ENCODE measurements at regions not wholly inside any gene's neighbourhood (a gene's known extent, or its start where the extent isn't known, plus 50 kb on each side); places are given as distances from the start of the nearest gene placed in this dataset.
A peak's percentile ranks its signal among the peaks of the same experiment; 100 is the strongest.

- H3K27ac ChIP-seq, result no peak overlapping the region
- ChIA-PET POLR2A (ENCODE audit: low non-redundant PET) (no interaction called here), CTCF (no interaction called here)
- TF ChIP-seq CTCF (conservative IDR thresholded peaks at IDR 0.05; ENCODE audit: low read depth), result no peak
- no peak for DNase-seq (ENCODE audit: low spot score)
Measured at GRCh38 chr5:89777758-89778157, 631.8 kb downstream of the CETN3 start.

DNA sequence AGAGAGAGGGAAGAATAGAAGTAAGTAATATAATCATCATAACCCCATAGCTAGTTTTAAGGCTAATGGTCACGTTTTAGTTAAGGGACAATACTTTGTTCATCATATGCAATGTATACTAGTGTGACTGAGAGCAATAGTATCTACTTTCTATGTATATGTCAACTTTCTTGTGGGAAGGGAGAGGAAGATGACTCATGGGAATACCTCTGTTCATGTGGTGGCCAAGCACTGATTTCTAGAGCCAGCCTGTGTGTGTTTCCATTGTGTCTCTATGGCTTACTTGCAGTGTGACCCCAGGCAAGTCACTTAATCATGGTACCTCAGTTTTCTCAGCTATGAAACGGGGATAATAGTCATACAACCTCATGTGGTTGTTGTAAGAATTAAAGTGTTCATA, 639.6 kb downstream of the CETN3 start:
- peak; percentile 3 for DNase-seq (ENCODE audit: low spot score)
- TF ChIP-seq CTCF (conservative IDR thresholded peaks at IDR 0.05; ENCODE audit: low read depth), result no peak
- H3K27ac ChIP-seq, result no peak overlapping the region
- CTCF ChIA-PET, result interaction anchor here (0.5 kb wide), 1 partner anchor 314 kb away, joined by 3 read pairs; no protein-coding TSS in a partner anchor
- POLR2A ChIA-PET (ENCODE audit: low non-redundant PET), result no interaction called here

DNA sequence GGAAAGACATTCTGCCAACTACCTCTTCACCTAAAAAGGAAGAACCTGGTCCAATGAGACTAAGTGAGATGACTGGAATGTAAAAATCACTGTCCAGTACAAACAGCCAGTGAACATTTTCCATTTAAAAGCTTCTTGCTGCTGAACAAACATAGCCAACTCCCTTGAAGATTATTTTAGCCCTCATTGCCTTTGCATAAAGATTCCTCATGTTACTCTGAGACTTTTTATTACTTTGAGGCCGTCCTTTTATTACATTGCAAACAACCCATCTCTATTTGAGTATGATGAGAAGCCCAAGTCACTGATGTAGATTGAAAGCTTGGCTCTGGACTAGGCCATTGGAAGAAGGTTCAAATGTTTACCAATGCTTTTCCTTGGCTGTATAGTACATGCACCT, 649.8 kb downstream of the CETN3 start:
- CTCF ChIA-PET, result no interaction called here
- H3K27ac ChIP-seq, result no peak overlapping the region
- no peak for DNase-seq (ENCODE audit: low spot score)
- POLR2A ChIA-PET (ENCODE audit: low non-redundant PET), result no interaction called here
- TF ChIP-seq CTCF (conservative IDR thresholded peaks at IDR 0.05; ENCODE audit: low read depth), result no peak

- DNase-seq (ENCODE audit: low spot score), result no peak
- ChIA-PET CTCF (interaction anchor here (0.6 kb wide), 1 partner anchor 586 kb away, joined by 3 read pairs; no protein-coding TSS in a partner anchor), POLR2A (ENCODE audit: low non-redundant PET) (no interaction called here)
- no peak overlapping the region for H3K27ac ChIP-seq
- TF ChIP-seq CTCF (conservative IDR thresholded peaks at IDR 0.05; ENCODE audit: low read depth), result no peak
Measured at GRCh38 chr5:89758146-89758545, 651.4 kb downstream of the CETN3 start.

GRCh38 chr5:89756955-89757354, 652.6 kb downstream of the CETN3 start:
- H3K27ac ChIP-seq, result no peak overlapping the region
- DNase-seq (ENCODE audit: low spot score), result no peak
- POLR2A ChIA-PET (ENCODE audit: low non-redundant PET), result no interaction called here
- no peak for TF ChIP-seq CTCF (conservative IDR thresholded peaks at IDR 0.05; ENCODE audit: low read depth)
- CTCF ChIA-PET, result interaction anchor here (0.6 kb wide), 2 partner anchors 628 to 1230 kb away, joined by 3 read pairs; no protein-coding TSS in a partner anchor

DNA sequence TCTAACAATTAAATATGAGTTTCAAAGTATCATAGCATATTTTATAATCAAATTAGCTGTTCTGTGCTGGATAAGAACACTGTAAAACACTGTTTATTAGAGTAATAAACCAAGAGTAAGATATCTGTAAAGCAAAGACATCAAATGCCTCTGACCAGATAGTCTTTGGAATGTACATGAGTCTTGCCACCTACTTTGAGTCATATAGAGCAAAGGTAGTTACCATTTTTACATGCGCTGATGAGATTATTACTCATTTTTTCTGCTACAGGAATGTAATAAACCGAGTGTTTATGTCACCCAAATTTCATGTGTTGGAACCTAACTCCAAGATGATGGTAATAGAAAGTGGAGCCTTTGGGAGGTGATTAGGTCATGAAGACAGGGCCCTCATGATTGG, 654.5 kb downstream of the CETN3 start:
- CTCF ChIA-PET, result no interaction called here
- H3K27ac ChIP-seq, result no peak overlapping the region
- POLR2A ChIA-PET (ENCODE audit: low non-redundant PET), result no interaction called here
- no peak for DNase-seq (ENCODE audit: low spot score)
- no peak for TF ChIP-seq CTCF (conservative IDR thresholded peaks at IDR 0.05; ENCODE audit: low read depth)

- no peak overlapping the region for H3K27ac ChIP-seq
- ChIA-PET POLR2A (ENCODE audit: low non-redundant PET) (no interaction called here), CTCF (interaction anchor here (0.5 kb wide), 1 partner anchor 69 kb away, joined by 3 read pairs; no protein-coding TSS in a partner anchor)
- TF ChIP-seq CTCF (conservative IDR thresholded peaks at IDR 0.05; ENCODE audit: low read depth), result no peak
- DNase-seq (ENCODE audit: low spot score), result no peak
Measured at GRCh38 chr5:89735082-89735481, 674.5 kb downstream of the CETN3 start.
